BLaER1 (cell line): ENCODE measurements at regions not wholly inside any gene's neighbourhood (a gene's known extent, or its start where the extent isn't known, plus 50 kb on each side); places are given as distances from the start of the nearest gene placed in this dataset.

Experiments
- H3K27ac ChIP-seq: shearing (Covaris generic); formaldehyde crosslinking; 2 replicates; pipeline ENCODE4 v1.8.1; 2022
- H3K27me3 ChIP-seq: shearing (Covaris generic); formaldehyde crosslinking; 2 replicates; pipeline ENCODE4 v1.8.1; 2022
- H3K36me3 ChIP-seq: shearing (Covaris generic); formaldehyde crosslinking; 2 replicates; pipeline ENCODE4 v1.8.1; 2022
- H3K4me1 ChIP-seq: shearing (Covaris generic); formaldehyde crosslinking; 2 replicates; pipeline ENCODE4 v1.8.1; 2022
- H3K4me2 ChIP-seq: shearing (Covaris generic); formaldehyde crosslinking; 2 replicates; pipeline ENCODE4 v1.8.1; 2022
- H3K4me3 ChIP-seq: shearing (Covaris generic); formaldehyde crosslinking; 2 replicates; pipeline ENCODE4 v1.8.1; 2022
- H3K9ac ChIP-seq: shearing (Covaris generic); formaldehyde crosslinking; 2 replicates; pipeline ENCODE4 v1.8.1; 2022
- H3K9me3 ChIP-seq: shearing (Covaris generic); formaldehyde crosslinking; 2 replicates; pipeline ENCODE4 v1.8.1; 2022
- H4K20me1 ChIP-seq: shearing (Covaris generic); formaldehyde crosslinking; 2 replicates; pipeline ENCODE4 v1.8.1; 2022
- Cebpa-rat ChIP-seq: shearing (Covaris generic); IDR thresholded peaks from 2 replicates; pipeline ENCODE4 v1.8.1; 2022

- no peak overlapping the region for H3K4me2 ChIP-seq
- no peaks in the 10 kb centered on the region for H4K20me1 ChIP-seq
- H3K4me3 ChIP-seq = no peak overlapping the region
- TF ChIP-seq Cebpa-rat = no peak
- no peak overlapping the region for H3K9ac ChIP-seq
- no peak overlapping the region for H3K27ac ChIP-seq
- H3K9me3 ChIP-seq = no peaks in the 10 kb centered on the region
- H3K4me1 ChIP-seq = no peaks in the 10 kb centered on the region
- H3K36me3 ChIP-seq = no peaks in the 10 kb centered on the region
- H3K27me3 ChIP-seq = no peaks in the 10 kb centered on the region
Measured at GRCh38 chr5:126335886-126336285, 87.3 kb upstream of the GRAMD2B start.

GRCh38 chr5:126338635-126339034 lies 84.6 kb upstream of the GRAMD2B start:
- Histone ChIP-seq H3K27ac (no peak overlapping the region), H3K9me3 (no peaks in the 10 kb centered on the region), H3K36me3 (no peaks in the 10 kb centered on the region), H3K9ac (no peak overlapping the region), H3K4me3 (no peak overlapping the region), H3K4me2 (no peak overlapping the region), H3K27me3 (no peaks in the 10 kb centered on the region), H4K20me1 (no peaks in the 10 kb centered on the region), H3K4me1 (no peaks in the 10 kb centered on the region)
- no peak for TF ChIP-seq Cebpa-rat

- H4K20me1 ChIP-seq = no peaks in the 10 kb centered on the region
- H3K9ac ChIP-seq = no peak overlapping the region
- no peaks in the 10 kb centered on the region for H3K27me3 ChIP-seq
- no peak overlapping the region for H3K27ac ChIP-seq
- H3K9me3 ChIP-seq = no peaks in the 10 kb centered on the region
- no peak for TF ChIP-seq Cebpa-rat
- H3K4me2 ChIP-seq = no peak overlapping the region
- H3K4me3 ChIP-seq = no peak overlapping the region
- no peaks in the 10 kb centered on the region for H3K36me3 ChIP-seq
- H3K4me1 ChIP-seq = no peaks in the 10 kb centered on the region
Measured at GRCh38 chr5:126339215-126339805, 83.9 kb upstream of the GRAMD2B start.

GRCh38 chr5:126341906-126342630 lies 81.1 kb upstream of the GRAMD2B start:
- Histone ChIP-seq H3K4me2 (no peak overlapping the region), H3K36me3 (no peaks in the 10 kb centered on the region), H4K20me1 (no peaks in the 10 kb centered on the region), H3K27ac (no peak overlapping the region), H3K27me3 (no peaks in the 10 kb centered on the region), H3K4me1 (no peaks in the 10 kb centered on the region), H3K9me3 (no peaks in the 10 kb centered on the region), H3K9ac (no peak overlapping the region), H3K4me3 (no peak overlapping the region)
- no peak for TF ChIP-seq Cebpa-rat

- Histone ChIP-seq H3K4me2 (no peak overlapping the region), H3K4me3 (no peak overlapping the region), H3K4me1 (peaks cover 2% of the 10 kb centered on the region), H3K27me3 (no peaks in the 10 kb centered on the region), H4K20me1 (no peaks in the 10 kb centered on the region), H3K9me3 (no peaks in the 10 kb centered on the region), H3K9ac (no peak overlapping the region), H3K27ac (no peak overlapping the region), H3K36me3 (no peaks in the 10 kb centered on the region)
- no peak for TF ChIP-seq Cebpa-rat
Measured at GRCh38 chr5:126348855-126349635, 74.2 kb upstream of the GRAMD2B start.

- H3K27me3 ChIP-seq = no peaks in the 10 kb centered on the region
- no peaks in the 10 kb centered on the region for H4K20me1 ChIP-seq
- H3K27ac ChIP-seq = no peak overlapping the region
- H3K4me1 ChIP-seq = peaks cover 14% of the 10 kb centered on the region
- no peak overlapping the region for H3K4me3 ChIP-seq
- no peaks in the 10 kb centered on the region for H3K36me3 ChIP-seq
- H3K9me3 ChIP-seq = no peaks in the 10 kb centered on the region
- no peak overlapping the region for H3K9ac ChIP-seq
- H3K4me2 ChIP-seq = no peak overlapping the region
- no peak for TF ChIP-seq Cebpa-rat
Measured at GRCh38 chr5:126351153-126351552, 72.1 kb upstream of the GRAMD2B start.

GRCh38 chr5:126354012-126354857 lies 69.0 kb upstream of the GRAMD2B start:
- Histone ChIP-seq H3K27me3 (no peaks in the 10 kb centered on the region), H3K4me1 (peaks cover 14% of the 10 kb centered on the region), H3K27ac (peak overlapping the region; percentile 19; the same call in 1 of the 2 replicates), H3K9ac (peak overlapping the region; percentile 46; the same call in 1 of the 2 replicates), H4K20me1 (no peaks in the 10 kb centered on the region), H3K4me2 (peak overlapping the region; percentile 69), H3K36me3 (no peaks in the 10 kb centered on the region), H3K4me3 (no peak overlapping the region), H3K9me3 (no peaks in the 10 kb centered on the region)
- TF ChIP-seq Cebpa-rat = no peak

- no peak for TF ChIP-seq Cebpa-rat
- Histone ChIP-seq H3K36me3 (no peaks in the 10 kb centered on the region), H3K4me1 (peaks cover 14% of the 10 kb centered on the region), H3K4me3 (no peak overlapping the region), H3K4me2 (peak overlapping the region; percentile 69), H4K20me1 (no peaks in the 10 kb centered on the region), H3K27me3 (no peaks in the 10 kb centered on the region), H3K9ac (no peak overlapping the region), H3K9me3 (no peaks in the 10 kb centered on the region), H3K27ac (no peak overlapping the region)
Measured at GRCh38 chr5:126354858-126355731, 68.1 kb upstream of the GRAMD2B start.

GRCh38 chr5:126355940-126356339 lies 67.3 kb upstream of the GRAMD2B start:
- Histone ChIP-seq H3K27ac (no peak overlapping the region), H3K4me1 (peaks cover 14% of the 10 kb centered on the region), H3K27me3 (no peaks in the 10 kb centered on the region), H4K20me1 (no peaks in the 10 kb centered on the region), H3K9ac (no peak overlapping the region), H3K36me3 (no peaks in the 10 kb centered on the region), H3K4me2 (no peak overlapping the region), H3K4me3 (no peak overlapping the region), H3K9me3 (no peaks in the 10 kb centered on the region)
- no peak for TF ChIP-seq Cebpa-rat
